A673 (cell line): ENCODE measurements at regions not wholly inside any gene's neighbourhood (a gene's known extent, or its start where the extent isn't known, plus 50 kb on each side); places are given as distances from the start of the nearest gene placed in this dataset.

Source experiments
- BruUV-seq: library from RNA; stranded (reverse); fragments of 400-500 nt; replicated peaks from 2 replicates; lab custom pipeline; 2021; lab: Mats Ljungman, UMichigan
- CTCF ChIA-PET: fragments of 300-600 bp; sonication (Branson Sonifier 250); formaldehyde crosslinking; loops from one replicate; lab custom pipeline; 2022; ENCODE audit warnings: antibody characterized with exemption; lab: Charles Lee
- POLR2A ChIA-PET: fragments of 300-600 bp; sonication (Branson Sonifier 250); formaldehyde crosslinking; loops from one replicate; lab custom pipeline; 2022; ENCODE audit warnings: antibody characterized with exemption; ENCODE audit not compliant: low non-redundant PET; lab: Charles Lee
- DNase-seq: peaks from one replicate; pipeline ENCODE4 v3.0.0-alpha.2; 2015; ENCODE audit warnings: low spot score
- H3K27ac ChIP-seq: fragments of 200-600 bp; sonication (generic); 2 replicates; pipeline ENCODE4 v1.5.1; 2016; ENCODE audit warnings: mixed run types, low read depth, mild to moderate bottlenecking, mixed read lengths, antibody characterized with exemption, low read length; ENCODE audit not compliant: poor library complexity, severe bottlenecking
- H3K27me3 ChIP-seq: fragments of 200-600 bp; sonication (generic); replicated peaks from 2 replicates; pipeline ENCODE4 v1.6.1; 2017; ENCODE audit warnings: mixed run types, low read depth, mild to moderate bottlenecking, mixed read lengths, antibody characterized with exemption, low read length; ENCODE audit not compliant: insufficient read depth, poor library complexity
- H3K36me3 ChIP-seq: fragments of 200-600 bp; sonication (generic); 2 replicates; pipeline ENCODE4 v1.6.1; 2016; ENCODE audit warnings: mixed run types, mild to moderate bottlenecking, mixed read lengths, antibody characterized with exemption, low read length; ENCODE audit not compliant: insufficient read depth, poor library complexity, severe bottlenecking
- H3K4me1 ChIP-seq: fragments of 200-600 bp; sonication (generic); 2 replicates; pipeline ENCODE4 v1.6.1; 2017; ENCODE audit warnings: mixed run types, mild to moderate bottlenecking, mixed read lengths, antibody characterized with exemption, low read length; ENCODE audit not compliant: insufficient read depth, poor library complexity, severe bottlenecking
- H3K4me3 ChIP-seq: fragments of 200-600 bp; sonication (generic); 2 replicates; pipeline ENCODE4 v1.5.1; 2016; ENCODE audit warnings: low read depth, mixed run types, mild to moderate bottlenecking, mixed read lengths, low read length; ENCODE audit not compliant: poor library complexity, severe bottlenecking
- H3K9me3 ChIP-seq: fragments of 200-600 bp; sonication (generic); 2 replicates; pipeline ENCODE4 v1.6.1; 2016; ENCODE audit warnings: mixed run types, low read depth, mild to moderate bottlenecking, mixed read lengths, antibody characterized with exemption, low read length; ENCODE audit not compliant: poor library complexity, severe bottlenecking
- CTCF ChIP-seq: fragments of 300-800, 200-600 bp; sonication (generic); conservative IDR thresholded peaks from 2 replicates; pipeline ENCODE4 v1.5.1; 2017; ENCODE audit warnings: low read depth, mild to moderate bottlenecking, antibody characterized with exemption, low read length, moderate library complexity, mixed read lengths
- EZH2 ChIP-seq: fragments of 200-600 bp; sonication (generic); IDR thresholded peaks from 2 replicates; pipeline ENCODE4 v1.6.1; 2017; ENCODE audit warnings: borderline replicate concordance, low read depth, mild to moderate bottlenecking, mixed read lengths, antibody characterized with exemption, low read length; ENCODE audit not compliant: poor library complexity, severe bottlenecking
- intact Hi-C: fragments of 100-400 bp; cut with micrococcal nuclease; formaldehyde crosslinking; loops from one replicate; pipeline ENCODE4 v1.10.0; 2022; ENCODE audit not compliant: unreplicated experiment

DNA sequence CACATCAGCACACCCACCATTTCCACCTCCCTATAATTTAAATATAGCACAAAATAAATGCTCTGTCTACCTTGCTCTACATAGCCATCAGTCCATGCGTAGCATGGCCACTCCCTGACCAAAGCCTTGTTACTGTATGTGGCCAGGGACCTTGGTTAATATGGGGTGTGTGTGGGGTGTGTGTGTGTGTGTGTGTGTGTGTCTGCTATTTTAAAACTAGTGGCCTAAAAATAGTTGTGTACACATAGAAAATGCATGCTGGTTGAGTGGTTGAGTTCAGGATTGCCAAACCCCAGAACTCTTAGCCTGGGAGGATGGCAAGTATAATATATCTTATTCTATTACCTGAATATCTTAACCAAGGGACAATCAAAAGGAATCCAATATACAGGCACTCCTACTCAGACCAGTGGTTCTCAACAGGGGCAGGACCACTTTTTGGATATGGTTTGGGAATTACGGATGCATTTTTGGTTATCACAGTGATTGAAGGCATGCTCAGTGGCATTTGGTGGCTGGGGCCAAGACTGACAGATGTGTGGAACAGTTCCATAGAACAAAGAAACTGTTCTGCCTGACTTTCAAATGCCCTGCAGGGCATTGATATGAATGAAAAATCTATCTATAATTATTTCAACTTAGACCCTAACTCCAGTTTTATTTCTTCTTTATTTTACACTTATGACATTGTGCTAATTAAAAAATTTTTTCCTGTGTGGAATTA, 72.3 kb upstream of the PSME4 start:
- no peak for DNase-seq
- Histone ChIP-seq H3K4me1 (no peaks in the 10 kb centered on the region), H3K27ac (no peak overlapping the region), H3K9me3 (peaks cover 6% of the 10 kb centered on the region), H3K4me3 (no peak overlapping the region), H3K27me3 (no peaks in the 10 kb centered on the region), H3K36me3 (no peaks in the 10 kb centered on the region)
- intact Hi-C loops, result no loop called here
- ChIA-PET CTCF (no interaction called here), POLR2A (no interaction called here)
- TF ChIP-seq CTCF (no peak), EZH2 (no peak)
- no TSS peak for BruUV-seq

GRCh38 chr2:54042341-54042740, 71.5 kb upstream of the PSME4 start:
- ChIA-PET POLR2A (no interaction called here), CTCF (no interaction called here)
- DNase-seq, result no peak
- Histone ChIP-seq H3K36me3 (no peaks in the 10 kb centered on the region), H3K4me3 (no peak overlapping the region), H3K4me1 (no peaks in the 10 kb centered on the region), H3K27ac (no peak overlapping the region), H3K9me3 (peaks cover 6% of the 10 kb centered on the region), H3K27me3 (no peaks in the 10 kb centered on the region)
- no peak for TF ChIP-seq EZH2
- no peak for TF ChIP-seq CTCF
- no TSS peak for BruUV-seq
- intact Hi-C loops, result no loop called here

DNA sequence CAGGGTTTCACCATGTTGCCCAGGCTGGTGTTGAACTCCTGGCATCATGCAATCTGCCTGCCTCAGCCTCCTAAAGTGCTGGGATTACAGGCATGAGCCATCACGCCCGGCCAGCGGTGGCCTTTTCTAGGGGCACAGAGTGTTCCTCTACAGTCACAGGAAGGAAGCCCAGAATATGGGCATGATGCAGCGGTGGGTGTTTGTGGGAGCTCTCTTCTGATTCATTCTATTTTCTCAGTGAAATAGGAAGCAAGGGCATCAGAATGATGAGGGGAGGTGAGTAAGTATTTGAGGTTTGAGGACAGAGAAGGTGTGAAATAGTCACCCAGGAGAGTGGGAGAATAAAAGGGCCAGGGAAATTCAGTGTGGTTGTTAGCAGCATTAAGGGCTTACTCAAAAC, 70.3 kb upstream of the PSME4 start:
- DNase-seq, result no peak
- BruUV-seq, result no TSS peak
- Histone ChIP-seq H3K9me3 (peaks cover 6% of the 10 kb centered on the region), H3K27me3 (no peaks in the 10 kb centered on the region), H3K4me3 (no peak overlapping the region), H3K36me3 (no peaks in the 10 kb centered on the region), H3K4me1 (no peaks in the 10 kb centered on the region), H3K27ac (no peak overlapping the region)
- TF ChIP-seq EZH2 (no peak), CTCF (no peak)
- intact Hi-C loops, result no loop called here
- ChIA-PET POLR2A (no interaction called here), CTCF (no interaction called here)
